ENCODE measurements at regions not wholly inside any gene's neighbourhood (a gene's known extent, or its start where the extent isn't known, plus 50 kb on each side); places are given as distances from the start of the nearest gene placed in this dataset.

DNA sequence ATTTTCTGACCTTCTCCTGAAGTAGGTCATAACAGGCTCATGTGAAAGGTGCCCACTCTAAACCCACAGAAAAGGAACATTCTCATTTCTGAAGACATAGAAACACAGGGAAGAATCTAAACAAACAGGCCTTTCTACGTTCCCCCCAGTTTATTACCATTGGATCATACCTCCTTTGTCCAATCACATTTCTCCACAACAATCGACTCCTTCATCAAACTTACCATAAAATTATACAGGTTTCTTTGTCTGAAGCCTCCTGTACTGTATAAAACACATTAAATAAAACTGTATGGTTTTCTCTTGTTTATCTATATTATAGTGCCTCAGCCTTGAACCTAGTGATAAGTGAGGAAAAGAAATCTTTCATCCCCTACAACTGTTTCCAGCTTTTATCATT, 340.7 kb downstream of the ENC1 start:
- TF ChIP-seq CTCF (tag by site-specific recombination; IDR thresholded peaks at IDR 0.05) (no peak), REST (tag by site-specific recombination; IDR thresholded peaks at IDR 0.05) (no peak), ZNF112 (tag by site-specific recombination; IDR thresholded peaks at IDR 0.05) (no peak)

Measured in HEK293 (cell line).